HCEC 1CT (cell line): ENCODE measurements at regions not wholly inside any gene's neighbourhood (a gene's known extent, or its start where the extent isn't known, plus 50 kb on each side); places are given as distances from the start of the nearest gene placed in this dataset.

Experiments
- DNase-seq: peaks from one replicate; pipeline ENCODE4 v3.0.0-alpha.2; 2017

- DNase-seq: no peak
These were observed 54.4 kb downstream of the UNCX start for GRCh38 chr7:1286946-1287645.

- DNase-seq: no peak
These were observed 55.1 kb downstream of the UNCX start for GRCh38 chr7:1287752-1288201.

DNA sequence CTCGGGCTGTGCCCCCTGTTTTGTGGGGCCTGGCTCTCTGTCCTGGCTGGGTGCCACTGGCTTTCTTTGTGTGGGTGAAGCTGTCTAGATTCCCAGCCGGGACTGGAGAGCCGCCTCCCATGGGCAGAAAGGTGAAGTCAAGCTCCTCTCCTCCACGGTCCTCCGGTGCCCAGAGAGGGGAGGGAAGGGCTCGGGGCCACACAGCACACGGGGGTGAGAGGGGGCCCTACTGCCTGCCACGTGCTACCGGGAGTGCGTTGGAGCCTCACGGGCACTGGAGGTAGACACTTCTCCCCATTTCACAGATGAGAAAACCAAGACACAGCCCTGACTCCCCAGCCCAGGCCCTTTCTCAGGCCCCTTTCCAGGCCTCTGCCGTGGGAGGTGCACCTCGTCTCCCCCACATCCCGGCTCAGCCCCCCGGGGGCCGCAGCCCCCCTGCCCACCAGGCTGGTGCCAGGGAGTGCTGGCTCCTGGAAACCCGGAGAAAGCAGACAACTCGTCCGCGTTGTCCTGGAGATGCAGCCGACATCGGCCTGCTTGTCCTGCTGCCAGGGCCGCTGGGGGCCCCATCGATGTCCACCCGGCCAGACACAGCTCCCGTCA is 55.8 kb downstream of the UNCX start:
- DNase-seq: no peak

- no peak for DNase-seq
These were observed 56.4 kb downstream of the UNCX start for GRCh38 chr7:1288996-1289551.

DNA sequence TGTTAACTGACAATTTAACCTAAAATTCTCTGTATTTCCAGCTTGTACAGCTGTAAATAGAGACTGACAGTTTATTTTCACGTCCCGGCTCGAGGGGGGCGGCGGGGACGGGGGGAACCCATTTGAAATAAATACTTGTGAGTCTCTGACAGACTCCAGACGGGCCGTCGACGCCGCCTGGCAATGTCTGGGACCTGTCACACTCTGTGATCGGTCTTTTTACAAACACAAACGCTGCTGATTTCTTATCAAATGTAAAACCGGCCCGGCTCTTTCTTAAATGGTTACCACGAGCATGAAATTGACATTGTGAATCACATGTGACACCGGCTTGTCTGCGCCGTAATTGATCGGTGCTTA is 57.0 kb downstream of the UNCX start:
- no peak for DNase-seq

GRCh38 chr7:1290026-1290678 is 57.5 kb downstream of the UNCX start:
- DNase-seq: peak; percentile 13

- DNase-seq: peak; percentile 20
These were observed 58.1 kb downstream of the UNCX start for GRCh38 chr7:1290679-1291356.

DNA sequence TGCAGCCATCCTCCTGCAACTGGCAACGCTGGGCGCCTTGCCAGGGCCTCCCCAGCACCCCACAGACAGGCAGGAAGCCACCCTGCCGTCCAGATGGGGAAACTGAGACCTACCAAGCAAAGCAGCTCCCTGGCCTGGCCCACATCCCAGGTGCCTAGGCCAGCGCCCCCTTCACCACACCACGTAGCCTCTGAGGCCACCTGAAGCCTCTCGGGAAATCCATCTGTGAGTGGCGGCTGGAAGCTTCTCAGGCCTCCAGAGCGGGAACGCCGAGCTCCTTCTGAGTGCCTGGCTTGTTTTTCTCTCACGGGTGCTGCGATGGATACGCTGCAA is 58.7 kb downstream of the UNCX start:
- DNase-seq: no peak

- no peak for DNase-seq
These were observed 59.4 kb downstream of the UNCX start for GRCh38 chr7:1291845-1292765.

DNA sequence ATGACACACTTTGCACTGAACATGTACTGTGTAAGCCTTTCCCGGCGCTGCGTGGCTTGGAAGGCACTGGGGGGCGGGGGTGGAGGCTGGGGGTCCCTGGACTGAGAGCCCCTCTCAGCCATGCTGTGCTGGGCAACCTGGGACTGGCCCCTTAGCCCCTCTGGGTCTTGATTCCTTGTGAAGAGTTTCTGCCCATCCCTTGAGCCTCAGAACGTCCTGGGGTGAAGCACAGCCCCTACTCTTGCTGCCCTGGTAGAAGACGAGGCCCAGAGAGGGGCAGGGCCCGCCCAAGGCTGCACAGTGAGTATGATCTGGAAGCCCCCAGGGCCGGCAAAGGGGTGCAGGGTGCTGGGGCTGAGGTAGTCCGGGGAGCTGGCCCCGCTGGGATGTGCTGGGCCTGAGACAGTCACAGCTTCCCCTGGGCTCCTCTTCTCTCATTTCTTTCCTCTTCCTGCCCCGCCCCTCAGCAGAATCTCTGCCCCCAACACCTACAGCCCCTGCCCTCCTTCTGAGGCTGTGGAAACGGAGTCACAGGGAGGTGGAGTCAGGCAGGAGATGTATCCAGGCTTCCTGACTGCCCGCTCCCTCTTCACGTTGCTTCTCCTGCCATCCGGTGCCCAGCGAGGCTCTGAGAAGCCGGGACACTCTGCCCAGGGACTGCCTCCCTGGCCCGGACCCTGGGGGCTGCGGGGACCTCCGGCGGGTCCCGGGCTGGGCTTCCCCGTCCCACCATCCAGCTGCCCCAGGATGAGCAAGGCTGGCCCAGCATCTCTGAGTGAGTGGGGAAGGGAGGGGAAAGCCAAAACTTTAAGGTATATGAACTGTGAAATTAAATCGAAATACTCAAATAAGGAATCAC is 60.5 kb downstream of the UNCX start:
- DNase-seq: no peak

- DNase-seq: no peak
These were observed 61.3 kb downstream of the UNCX start for GRCh38 chr7:1293950-1294411.

- no peak for DNase-seq
These were observed 63.2 kb downstream of the UNCX start for GRCh38 chr7:1295776-1296355.

DNA sequence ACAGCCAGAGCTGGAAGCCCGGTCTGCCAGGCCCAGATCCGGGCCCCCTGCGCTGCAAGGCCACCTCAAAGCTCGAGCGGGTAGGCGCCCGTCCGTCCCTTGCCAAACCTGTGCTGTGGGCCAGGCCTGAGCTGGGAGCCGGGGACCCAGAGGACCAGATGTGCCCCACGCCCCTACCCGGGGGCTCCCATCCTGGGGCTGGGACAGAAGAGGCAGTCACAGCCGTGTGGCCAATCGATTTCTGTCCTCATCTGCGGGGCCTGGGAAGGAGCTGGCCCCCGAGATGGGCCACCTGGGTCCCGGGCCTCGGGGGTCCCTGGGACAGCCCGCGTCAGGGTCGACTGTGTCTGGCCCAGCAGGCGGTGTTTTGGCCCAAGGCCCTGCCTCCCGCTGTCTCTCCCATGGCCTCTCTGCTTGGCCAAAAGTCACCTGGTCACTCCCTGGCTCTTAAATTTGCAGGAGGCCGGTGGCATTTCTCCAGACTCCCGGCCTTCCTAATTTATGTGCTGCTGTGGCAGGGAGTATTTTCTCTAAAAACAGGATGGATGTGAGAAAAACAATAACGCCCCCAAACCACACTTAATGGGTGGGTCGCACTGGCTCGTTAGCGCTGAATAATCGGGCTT is 63.8 kb downstream of the UNCX start:
- no peak for DNase-seq

- DNase-seq: no peak
These were observed 64.6 kb downstream of the UNCX start for GRCh38 chr7:1297017-1297960.

GRCh38 chr7:1298051-1298930 is 65.6 kb downstream of the UNCX start:
- no peak for DNase-seq

GRCh38 chr7:1298931-1299885 is 66.5 kb downstream of the UNCX start:
- no peak for DNase-seq

- no peak for DNase-seq
These were observed 67.5 kb downstream of the UNCX start for GRCh38 chr7:1300206-1300605.
